SK-N-SH (cell line): ENCODE measurements at regions not wholly inside any gene's neighbourhood (a gene's known extent, or its start where the extent isn't known, plus 50 kb on each side); places are given as distances from the start of the nearest gene placed in this dataset.

Experiments
- CTCF ChIA-PET: fragments of 300-600, 350-600 bp; formaldehyde crosslinking; extraction: SDS; loops from one replicate; lab custom pipeline; 2021; lab: Yijun Ruan, JAX
- POLR2A ChIA-PET: fragments of 350-600 bp; sonication (Branson Sonifier 250); formaldehyde crosslinking; extraction: SDS; loops from one replicate; lab custom pipeline; 2020; ENCODE audit warnings: antibody characterized with exemption, inconsistent platforms; lab: Yijun Ruan, JAX
- DNase-seq: peaks from one replicate; pipeline ENCODE4 v3.0.0; 2012
- H2AFZ ChIP-seq: fragments of 200-600 bp; sonication (generic); 2 replicates; pipeline ENCODE4 v1.8.1; 2016; ENCODE audit warnings: antibody characterized with exemption, mild to moderate bottlenecking, low read depth
- H3F3A ChIP-seq: fragments of 200-600 bp; sonication (generic); replicated peaks from 2 replicates; pipeline ENCODE3; 2016; ENCODE audit warnings: antibody characterized with exemption, mild to moderate bottlenecking; ENCODE audit not compliant: insufficient read depth
- H3K27ac ChIP-seq, 2 experiments: fragments of 200-500 bp in 1 of 2; fragments of 200-600 bp in 1 of 2; sonication (Bioruptor generic) in 1 of 2; sonication (generic), shearing (Covaris generic) in 1 of 2; 2 replicates each; pipeline versions ENCODE4 v1.5.1 to v1.6.1; 2014 to 2016; ENCODE audit warnings: low read depth in 2 of 2, inconsistent platforms in 1 of 2, low read length in 1 of 2, mild to moderate bottlenecking in 1 of 2, mixed read lengths in 1 of 2
- H3K27me3 ChIP-seq: fragments of 200-600 bp; sonication (generic), shearing (Covaris generic); 2 replicates; pipeline ENCODE4 v1.6.1; 2016; ENCODE audit warnings: mixed run types; ENCODE audit not compliant: insufficient read depth
- H3K36me3 ChIP-seq, 2 experiments: fragments of 200-500 bp in 1 of 2; fragments of 200-600 bp in 1 of 2; sonication (Bioruptor generic) in 1 of 2; sonication (generic) in 1 of 2; replicated peaks in 1 of 2; 2 replicates each; pipeline versions ENCODE3 to v1.5.1; 2014 to 2016; ENCODE audit warnings: low read length in 1 of 2, mild to moderate bottlenecking in 1 of 2; ENCODE audit not compliant: insufficient read depth in 2 of 2, control insufficient read depth in 1 of 2
- H3K4me1 ChIP-seq, 2 experiments: fragments of 200-500 bp in 1 of 2; fragments of 200-600 bp in 1 of 2; sonication (Bioruptor generic) in 1 of 2; sonication (generic), shearing (Covaris generic) in 1 of 2; 2 replicates each; pipeline versions ENCODE4 v1.5.1 to v1.6.1; 2014 to 2016; ENCODE audit warnings: low read depth in 1 of 2, low read length in 1 of 2, mixed run types in 1 of 2; ENCODE audit not compliant: insufficient read depth in 2 of 2, control insufficient read depth in 1 of 2
- H3K4me2 ChIP-seq: fragments of 200-600 bp; sonication (generic), shearing (Covaris generic); 2 replicates; pipeline ENCODE4 v1.6.1; 2017; ENCODE audit warnings: mixed run types
- H3K4me3 ChIP-seq, 2 experiments: fragments of 200-500 bp in 1 of 2; fragments of 200-600 bp in 1 of 2; sonication (Bioruptor generic) in 1 of 2; sonication (generic), shearing (Covaris generic) in 1 of 2; 2 replicates each; pipeline versions ENCODE4 v1.5.1 to v1.8.1; 2014 to 2016; ENCODE audit warnings: low read depth in 2 of 2, inconsistent platforms in 1 of 2, low read length in 1 of 2, mild to moderate bottlenecking in 1 of 2, mixed read lengths in 1 of 2, moderate library complexity in 1 of 2
- H3K79me2 ChIP-seq: fragments of 200-600 bp; sonication (generic); 2 replicates; pipeline ENCODE4 v1.8.1; 2017; ENCODE audit warnings: mild to moderate bottlenecking; ENCODE audit not compliant: insufficient read depth
- H3K9ac ChIP-seq: fragments of 200-600 bp; sonication (generic); 2 replicates; pipeline ENCODE4 v1.6.1; 2017; ENCODE audit warnings: mixed run types
- H3K9me2 ChIP-seq: fragments of 200-600 bp; sonication (generic); 2 replicates; pipeline ENCODE4 v1.6.1; 2017; ENCODE audit warnings: mixed run types
- H3K9me3 ChIP-seq: fragments of 200-600 bp; sonication (generic); 2 replicates; pipeline ENCODE4 v1.6.1; 2017; ENCODE audit warnings: mixed run types, mild to moderate bottlenecking, moderate library complexity
- H4K20me1 ChIP-seq: fragments of 200-600 bp; sonication (generic); 2 replicates; pipeline ENCODE4 v1.6.1; 2017; ENCODE audit warnings: mild to moderate bottlenecking, mixed run types; ENCODE audit not compliant: insufficient read depth
- CHD2 ChIP-seq: fragments of 150-350 bp; IDR thresholded peaks from 2 replicates; pipeline ENCODE4 v1.6.1; 2018; ENCODE audit warnings: low read length; ENCODE audit not compliant: partially characterized antibody
- ELF1 ChIP-seq: IDR thresholded peaks from 2 replicates; pipeline ENCODE4 v1.4.0; 2012
- EZH2phosphoT487 ChIP-seq: fragments of 200-600 bp; sonication (generic); IDR thresholded peaks from 2 replicates; pipeline ENCODE4 v1.6.1; 2017; ENCODE audit warnings: low read depth, mixed run types, mild to moderate bottlenecking, antibody characterized with exemption, moderate library complexity, borderline replicate concordance
- FOSL2 ChIP-seq: IDR thresholded peaks from 2 replicates; pipeline ENCODE4 v1.4.0; 2012; ENCODE audit warnings: low read depth, mild to moderate bottlenecking, moderate library complexity, borderline replicate concordance
- GABPA ChIP-seq: IDR thresholded peaks from 2 replicates; pipeline ENCODE4 v1.4.0; 2012; ENCODE audit warnings: low read depth, mild to moderate bottlenecking
- GATA2 ChIP-seq: sonication (generic); formaldehyde crosslinking; IDR thresholded peaks from 2 replicates; pipeline ENCODE4 v1.5.0; 2020; ENCODE audit warnings: mild to moderate bottlenecking, missing genetic modification reagents
- MXI1 ChIP-seq: IDR thresholded peaks from 2 replicates; pipeline ENCODE4 v1.6.1; 2012; ENCODE audit warnings: mild to moderate bottlenecking, low read depth, low read length, improper control_type of control experiment
- NFIC ChIP-seq: IDR thresholded peaks from 2 replicates; pipeline ENCODE4 v1.4.0; 2012; ENCODE audit warnings: borderline replicate concordance
- RAD21 ChIP-seq: IDR thresholded peaks from 2 replicates; pipeline ENCODE4 v1.6.1; 2012; ENCODE audit warnings: mild to moderate bottlenecking, low read length
- RFX5 ChIP-seq: IDR thresholded peaks from 2 replicates; pipeline ENCODE4 v1.6.1; 2012; ENCODE audit warnings: mild to moderate bottlenecking, improper control_type of control experiment, low read length
- RXRA ChIP-seq: IDR thresholded peaks from 2 replicates; pipeline ENCODE4 v1.4.0; 2012; ENCODE audit warnings: low read depth, mild to moderate bottlenecking, borderline replicate concordance
- SMC3 ChIP-seq: IDR thresholded peaks from 2 replicates; pipeline ENCODE4 v1.6.1; 2012; ENCODE audit warnings: low read depth, low read length, improper control_type of control experiment
- TAF1 ChIP-seq: IDR thresholded peaks from 2 replicates; pipeline ENCODE4 v1.6.1; 2012; ENCODE audit warnings: low read depth, mild to moderate bottlenecking, low read length, moderate library complexity, borderline replicate concordance
- TCF12 ChIP-seq: IDR thresholded peaks from 2 replicates; pipeline ENCODE4 v1.4.0; 2012
- TEAD4 ChIP-seq: IDR thresholded peaks from 2 replicates; pipeline ENCODE4 v1.4.0; 2012; ENCODE audit warnings: mild to moderate bottlenecking, borderline replicate concordance; ENCODE audit not compliant: insufficient read depth
- USF1 ChIP-seq: IDR thresholded peaks from 2 replicates; pipeline ENCODE4 v1.4.0; 2012; ENCODE audit warnings: low read depth, borderline replicate concordance
- ZBTB33 ChIP-seq: IDR thresholded peaks from 2 replicates; pipeline ENCODE4 v1.4.0; 2012; ENCODE audit warnings: low read depth, borderline replicate concordance
- WGBS: methylation state at CpG from one replicate; pipeline ENCODE4 v1.1.6; 2017; ENCODE audit warnings: low lambda C conversion rate; 5-methylcytosine and 5-hydroxymethylcytosine counted together
- TF ChIP-seq, protein P1 (sequence below): fragments of 150-350 bp; IDR thresholded peaks from 2 replicates; pipeline ENCODE4 v1.6.1; 2016; ENCODE audit warnings: mild to moderate bottlenecking, low read depth, low read length
- TF ChIP-seq, protein P2 (sequence below): IDR thresholded peaks from 2 replicates; pipeline ENCODE4 v1.4.0; 2012; ENCODE audit warnings: low read depth
- TF ChIP-seq, protein P3 (sequence below): fragments of 150-350 bp; IDR thresholded peaks from 2 replicates; pipeline ENCODE4 v1.6.1; 2017; ENCODE audit warnings: antibody characterized with exemption, low read length, low read depth, borderline replicate concordance
- TF ChIP-seq, protein P4 (sequence below): fragments of 200-600 bp; sonication (generic); IDR thresholded peaks from 2 replicates; pipeline ENCODE4 v1.6.1; 2017; ENCODE audit warnings: antibody characterized with exemption, mild to moderate bottlenecking, moderate library complexity

DNA sequence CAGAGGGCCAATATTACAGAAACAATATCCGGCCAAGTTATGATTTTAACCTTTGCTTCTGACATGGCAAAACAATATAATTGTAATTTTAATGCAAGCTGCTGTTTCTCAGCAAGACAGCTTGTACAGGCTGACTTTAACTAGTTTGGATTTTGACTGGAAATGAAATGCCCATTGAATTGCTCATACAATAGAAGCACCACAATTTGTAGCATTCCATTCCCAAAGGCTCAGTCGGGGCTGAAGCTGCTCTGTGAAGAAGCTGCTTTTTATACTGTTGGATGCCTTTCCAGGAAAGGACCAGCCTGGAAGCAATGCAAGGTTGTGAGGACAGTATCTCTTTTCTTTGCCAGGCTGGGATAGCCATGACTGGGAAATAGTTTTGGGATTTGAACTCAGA lies 677.0 kb upstream of the FANCL start:
- H3K4me2 ChIP-seq: no peak overlapping the region
- H3K4me3 ChIP-seq: no peak overlapping the region
- WGBS: 39% methylated on average over 2 of the region's 2 CpGs
- no peaks in the 10 kb centered on the region for H3K9me2 ChIP-seq
- no peak for DNase-seq
- H3K4me1 ChIP-seq: peaks cover 0 to 4% of the 10 kb centered on the region in 2 experiments; a peak in 1 of 4 replicates
- ChIA-PET POLR2A (no interaction called here), CTCF (interaction anchor here (0.7 to 1.9 kb wide), 4 partner anchors 12 to 40 kb away, joined by 3 to 5 read pairs (median 4); no protein-coding TSS in a partner anchor)
- no peaks in the 10 kb centered on the region for H3K9me3 ChIP-seq
- H2AFZ ChIP-seq: no peak overlapping the region
- no peaks in the 10 kb centered on the region for H3K79me2 ChIP-seq
- no peaks in the 10 kb centered on the region for H3F3A ChIP-seq
- no peaks in the 10 kb centered on the region for H3K27me3 ChIP-seq
- H3K27ac ChIP-seq: no peak overlapping the region
- TF ChIP-seq TEAD4 (no peak), NFIC (no peak), TAF1 (no peak), ZBTB33 (no peak), RAD21 (no peak), RXRA (no peak), SMC3 (no peak), MXI1 (no peak)
- TF ChIP-seq, protein P1, sequence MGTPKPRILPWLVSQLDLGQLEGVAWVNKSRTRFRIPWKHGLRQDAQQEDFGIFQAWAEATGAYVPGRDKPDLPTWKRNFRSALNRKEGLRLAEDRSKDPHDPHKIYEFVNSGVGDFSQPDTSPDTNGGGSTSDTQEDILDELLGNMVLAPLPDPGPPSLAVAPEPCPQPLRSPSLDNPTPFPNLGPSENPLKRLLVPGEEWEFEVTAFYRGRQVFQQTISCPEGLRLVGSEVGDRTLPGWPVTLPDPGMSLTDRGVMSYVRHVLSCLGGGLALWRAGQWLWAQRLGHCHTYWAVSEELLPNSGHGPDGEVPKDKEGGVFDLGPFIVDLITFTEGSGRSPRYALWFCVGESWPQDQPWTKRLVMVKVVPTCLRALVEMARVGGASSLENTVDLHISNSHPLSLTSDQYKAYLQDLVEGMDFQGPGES: no peak
- no peaks in the 10 kb centered on the region for H3K36me3 ChIP-seq
- no peaks in the 10 kb centered on the region for H4K20me1 ChIP-seq
- no peak overlapping the region for H3K9ac ChIP-seq

GRCh38 chr2:58917596-58917995 lies 676.5 kb upstream of the FANCL start:
- Histone ChIP-seq H3K9me2 (no peaks in the 10 kb centered on the region), H4K20me1 (no peaks in the 10 kb centered on the region), H3K4me3 (no peak overlapping the region), H3F3A (no peaks in the 10 kb centered on the region), H3K36me3 (no peaks in the 10 kb centered on the region), H3K4me1 (peaks cover 0 to 4% of the 10 kb centered on the region in 2 experiments; a peak in 1 of 4 replicates), H2AFZ (no peak overlapping the region), H3K9ac (no peak overlapping the region), H3K79me2 (no peaks in the 10 kb centered on the region), H3K4me2 (no peak overlapping the region), H3K27me3 (no peaks in the 10 kb centered on the region), H3K27ac (no peak overlapping the region), H3K9me3 (no peaks in the 10 kb centered on the region)
- POLR2A ChIA-PET: no interaction called here
- no peak for DNase-seq
- WGBS: 67% methylated on average over 6 of the region's 6 CpGs
- CTCF ChIA-PET: interaction anchor here (0.7 to 1.9 kb wide), 3 partner anchors 12 to 40 kb away, joined by 3 to 5 read pairs (median 4); no protein-coding TSS in a partner anchor
- TF ChIP-seq, protein P2, sequence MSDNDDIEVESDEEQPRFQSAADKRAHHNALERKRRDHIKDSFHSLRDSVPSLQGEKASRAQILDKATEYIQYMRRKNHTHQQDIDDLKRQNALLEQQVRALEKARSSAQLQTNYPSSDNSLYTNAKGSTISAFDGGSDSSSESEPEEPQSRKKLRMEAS: no peak
- TF ChIP-seq USF1 (no peak), CHD2 (no peak), TAF1 (no peak), GATA2 (CRISPR knock-in tag) (no peak), EZH2phosphoT487 (no peak), RFX5 (no peak), GABPA (no peak), TCF12 (no peak), FOSL2 (no peak), ELF1 (no peak)
- TF ChIP-seq, protein P3, sequence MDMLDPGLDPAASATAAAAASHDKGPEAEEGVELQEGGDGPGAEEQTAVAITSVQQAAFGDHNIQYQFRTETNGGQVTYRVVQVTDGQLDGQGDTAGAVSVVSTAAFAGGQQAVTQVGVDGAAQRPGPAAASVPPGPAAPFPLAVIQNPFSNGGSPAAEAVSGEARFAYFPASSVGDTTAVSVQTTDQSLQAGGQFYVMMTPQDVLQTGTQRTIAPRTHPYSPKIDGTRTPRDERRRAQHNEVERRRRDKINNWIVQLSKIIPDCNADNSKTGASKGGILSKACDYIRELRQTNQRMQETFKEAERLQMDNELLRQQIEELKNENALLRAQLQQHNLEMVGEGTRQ: no peak
- TF ChIP-seq, protein P4, sequence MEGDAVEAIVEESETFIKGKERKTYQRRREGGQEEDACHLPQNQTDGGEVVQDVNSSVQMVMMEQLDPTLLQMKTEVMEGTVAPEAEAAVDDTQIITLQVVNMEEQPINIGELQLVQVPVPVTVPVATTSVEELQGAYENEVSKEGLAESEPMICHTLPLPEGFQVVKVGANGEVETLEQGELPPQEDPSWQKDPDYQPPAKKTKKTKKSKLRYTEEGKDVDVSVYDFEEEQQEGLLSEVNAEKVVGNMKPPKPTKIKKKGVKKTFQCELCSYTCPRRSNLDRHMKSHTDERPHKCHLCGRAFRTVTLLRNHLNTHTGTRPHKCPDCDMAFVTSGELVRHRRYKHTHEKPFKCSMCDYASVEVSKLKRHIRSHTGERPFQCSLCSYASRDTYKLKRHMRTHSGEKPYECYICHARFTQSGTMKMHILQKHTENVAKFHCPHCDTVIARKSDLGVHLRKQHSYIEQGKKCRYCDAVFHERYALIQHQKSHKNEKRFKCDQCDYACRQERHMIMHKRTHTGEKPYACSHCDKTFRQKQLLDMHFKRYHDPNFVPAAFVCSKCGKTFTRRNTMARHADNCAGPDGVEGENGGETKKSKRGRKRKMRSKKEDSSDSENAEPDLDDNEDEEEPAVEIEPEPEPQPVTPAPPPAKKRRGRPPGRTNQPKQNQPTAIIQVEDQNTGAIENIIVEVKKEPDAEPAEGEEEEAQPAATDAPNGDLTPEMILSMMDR: no peak
